ENCODE measurements at regions not wholly inside any gene's neighbourhood (a gene's known extent, or its start where the extent isn't known, plus 50 kb on each side); places are given as distances from the start of the nearest gene placed in this dataset.

GRCh38 chr3:178103140-178103539 is 433.1 kb upstream of the KCNMB2 start:
- TF ChIP-seq MAX (IDR thresholded peaks at IDR 0.05) (no peak), RXRA (IDR thresholded peaks at IDR 0.05) (no peak), ZBTB33 (IDR thresholded peaks at IDR 0.05) (no peak), ATF3 (IDR thresholded peaks at IDR 0.05) (no peak), REST (IDR thresholded peaks at IDR 0.05) (no peak), NR2F2 (IDR thresholded peaks at IDR 0.05) (no peak), SP1 (IDR thresholded peaks at IDR 0.05) (no peak), FOXA1 (IDR thresholded peaks at IDR 0.05) (no peak), CTCF (IDR thresholded peaks at IDR 0.05; ENCODE audit: low read depth, low read length, missing input control) (no peak), YY1 (IDR thresholded peaks at IDR 0.05) (no peak), JUND (IDR thresholded peaks at IDR 0.05) (no peak), EGR1 (IDR thresholded peaks at IDR 0.05; ENCODE audit: low read depth in 2 of 2) (no peak), TAF1 (conservative IDR thresholded peaks at IDR 0.05) (no peak), HNF4G (IDR thresholded peaks at IDR 0.05) (no peak)
- Histone ChIP-seq H3K27ac (ENCODE audit: low read depth in 1 of 2, low read length in 2 of 2) (no peak overlapping the region), H3K9me3 (ENCODE audit: control insufficient read depth in 4 of 4, low read length in 3 of 4) (no peaks in the 10 kb centered on the region), H3K27me3 (ENCODE audit: control insufficient read depth in 4 of 4, insufficient read depth in 4 of 4, low read length in 3 of 4) (no peaks in the 10 kb centered on the region), H3K4me3 (ENCODE audit: low read depth in 1 of 3, low read length in 3 of 3) (no peak overlapping the region), H3K4me1 (ENCODE audit: control insufficient read depth in 4 of 4, insufficient read depth in 4 of 4, low read length in 3 of 4) (no peaks in the 10 kb centered on the region), H3K9ac (ENCODE audit: low read depth in 1 of 2, low read length in 2 of 2) (no peak overlapping the region), H3K36me3 (ENCODE audit: control insufficient read depth in 4 of 4, insufficient read depth in 3 of 4, low read depth in 1 of 4, low read length in 3 of 4) (no peaks in the 10 kb centered on the region)
- 90% methylated on average over 2 of the region's 2 CpGs for WGBS
- no peak for DNase-seq (ENCODE audit: low spot score)

- WGBS = 86% methylated on average over 2 of the region's 2 CpGs
- no peak overlapping the region for H3K4me3 ChIP-seq (ENCODE audit: low read depth in 1 of 3, low read length in 3 of 3)
- no peak for DNase-seq (ENCODE audit: low spot score)
- TF ChIP-seq SP1 (IDR thresholded peaks at IDR 0.05) (no peak), CTCF (IDR thresholded peaks at IDR 0.05; ENCODE audit: low read depth, low read length, missing input control) (no peak), RAD21 (IDR thresholded peaks at IDR 0.05) (no peak), FOXA1 (IDR thresholded peaks at IDR 0.05) (no peak), JUND (IDR thresholded peaks at IDR 0.05) (no peak), FOXA2 (IDR thresholded peaks at IDR 0.05) (no peak), HNF4A (conservative IDR thresholded peaks at IDR 0.05) (no peak), GABPA (IDR thresholded peaks at IDR 0.05 in 1 of 2, conservative IDR thresholded peaks at IDR 0.05 in 1 of 2) (no peak), YY1 (IDR thresholded peaks at IDR 0.05) (no peak), REST (IDR thresholded peaks at IDR 0.05) (no peak), NR2F2 (IDR thresholded peaks at IDR 0.05) (no peak), EGR1 (IDR thresholded peaks at IDR 0.05; ENCODE audit: low read depth in 2 of 2) (no peak), ATF3 (IDR thresholded peaks at IDR 0.05) (no peak)
Observed at GRCh38 chr3:178107804-178108203, 428.4 kb upstream of the KCNMB2 start.

More at GRCh38 chr3:178107804-178108203, 428.4 kb upstream of the KCNMB2 start:
- no peaks in the 10 kb centered on the region for H3K4me1 ChIP-seq (ENCODE audit: control insufficient read depth in 4 of 4, insufficient read depth in 4 of 4, low read length in 3 of 4)
- no peaks in the 10 kb centered on the region for H3K9me3 ChIP-seq (ENCODE audit: control insufficient read depth in 4 of 4, low read length in 3 of 4)
- H3K9ac ChIP-seq (ENCODE audit: low read depth in 1 of 2, low read length in 2 of 2) = no peak overlapping the region
- no peaks in the 10 kb centered on the region for H3K27me3 ChIP-seq (ENCODE audit: control insufficient read depth in 4 of 4, insufficient read depth in 4 of 4, low read length in 3 of 4)
- no peaks in the 10 kb centered on the region for H3K36me3 ChIP-seq (ENCODE audit: control insufficient read depth in 4 of 4, insufficient read depth in 3 of 4, low read depth in 1 of 4, low read length in 3 of 4)
- no peak overlapping the region for H3K27ac ChIP-seq (ENCODE audit: low read depth in 1 of 2, low read length in 2 of 2)
